ENCODE measurements at regions not wholly inside any gene's neighbourhood (a gene's known extent, or its start where the extent isn't known, plus 50 kb on each side); places are given as distances from the start of the nearest gene placed in this dataset.
"Not testable (repeated sequence)": the region's sequence is repeated elsewhere in the genome, so short reads cannot be mapped to it uniquely, and the experiment has no call there.

DNA sequence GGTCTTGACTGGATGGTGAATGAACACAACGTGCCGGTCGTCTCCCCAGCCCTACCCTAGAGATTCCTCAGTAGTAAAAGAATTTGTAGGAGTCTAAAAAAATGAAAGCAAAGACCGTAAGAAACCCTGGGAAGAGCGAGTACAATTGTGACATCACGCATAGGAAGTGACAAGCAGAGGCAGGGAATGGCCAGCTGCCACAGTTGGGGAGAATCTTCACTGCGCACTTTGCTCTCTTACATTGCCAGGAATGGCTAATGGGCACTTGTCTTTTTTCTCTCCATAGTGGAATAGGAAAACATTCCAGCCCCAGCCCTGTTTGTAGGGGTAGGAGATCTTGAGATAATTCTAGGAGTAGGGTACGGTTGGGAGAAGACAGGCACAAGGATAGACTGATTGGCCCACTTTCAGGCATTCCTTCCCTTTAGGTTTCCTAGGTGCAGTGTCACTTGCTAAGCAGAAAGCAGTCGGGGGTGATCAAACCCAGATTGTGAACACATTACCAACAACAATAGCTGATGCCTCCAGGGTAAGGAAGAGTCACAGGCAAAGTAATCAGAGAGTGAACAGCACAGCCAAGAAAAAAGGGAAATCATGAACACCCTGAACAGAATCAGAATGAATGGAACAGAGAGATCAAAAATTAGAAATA is 302.7 kb downstream of the MAN2A1 start:
- no peak for DNase-seq

DNA sequence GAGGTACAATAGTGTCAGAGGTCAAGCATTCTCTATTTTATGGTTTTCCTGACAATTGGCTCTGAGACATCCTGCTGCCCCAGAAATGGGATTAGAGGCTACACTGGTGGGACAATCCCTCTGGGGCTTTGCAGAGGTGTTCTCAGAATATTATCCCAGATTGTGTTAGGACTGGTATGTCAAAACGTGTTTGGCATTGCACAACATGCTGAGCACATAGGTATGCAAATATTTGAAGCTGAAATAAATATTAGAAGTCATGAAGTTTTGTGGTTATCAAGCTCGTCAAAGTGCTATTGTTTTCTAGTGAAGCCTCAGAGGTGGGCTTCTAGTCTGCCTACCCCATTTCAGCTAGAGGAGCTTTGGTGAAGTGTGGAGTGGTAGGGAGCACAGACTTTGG is 304.4 kb downstream of the MAN2A1 start:
- DNase-seq = no peak

DNA sequence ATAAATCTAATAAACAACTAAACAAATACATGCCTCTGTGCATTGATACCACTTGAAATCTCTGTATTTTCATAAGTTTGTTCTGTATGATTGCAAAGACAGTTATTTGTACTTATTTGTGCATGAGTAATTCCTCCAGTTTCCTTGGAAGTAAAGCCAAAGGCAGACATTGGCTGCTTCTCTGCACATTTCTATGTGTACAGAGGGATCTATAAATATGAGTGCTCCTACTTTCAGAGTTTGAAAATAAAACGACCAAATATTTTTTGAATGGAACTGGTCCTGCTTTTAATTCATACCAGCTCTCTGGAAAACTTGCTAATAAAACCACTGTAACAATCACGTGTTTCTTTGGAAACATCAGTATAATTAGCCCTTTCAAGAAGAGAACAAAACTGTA is 306.5 kb downstream of the MAN2A1 start:
- peak; percentile 28 for DNase-seq

DNA sequence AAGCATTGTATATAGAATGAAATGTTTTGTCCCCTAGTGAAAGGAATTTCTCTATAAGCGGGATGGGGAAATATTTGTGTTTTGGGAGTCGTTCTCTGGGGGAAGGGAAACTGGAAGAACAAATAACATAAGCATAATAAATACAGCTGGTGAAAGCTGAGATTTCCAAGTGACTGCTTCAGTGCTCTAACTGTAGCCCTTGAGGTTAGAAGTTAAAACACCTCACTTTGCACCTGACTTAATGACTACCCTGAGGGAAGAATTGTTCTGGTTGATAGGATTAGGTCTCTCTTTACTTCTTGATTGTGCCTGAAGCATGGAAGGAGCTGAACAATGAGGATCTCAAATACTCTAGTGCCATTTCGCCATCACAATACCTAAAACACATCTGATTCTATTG is 307.4 kb downstream of the MAN2A1 start:
- DNase-seq = no peak

DNA sequence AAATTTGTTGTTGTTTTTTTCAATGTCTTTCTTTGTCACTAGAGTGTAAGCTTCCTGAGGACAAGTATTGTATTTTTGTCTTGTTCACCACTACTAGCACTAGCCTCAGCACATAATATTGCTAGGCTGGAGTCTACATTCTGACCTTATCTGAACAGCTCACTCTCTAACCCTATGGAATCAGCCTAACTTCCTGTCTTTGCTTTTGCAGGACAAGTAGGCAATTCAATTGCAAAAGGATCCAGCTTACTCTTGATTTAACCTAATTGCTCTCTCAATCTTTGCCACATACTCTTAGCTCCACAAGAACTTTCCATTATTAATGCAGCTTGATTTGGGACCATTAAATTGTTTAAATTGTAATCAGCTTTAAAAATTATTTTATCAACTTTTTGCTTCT is 308.5 kb downstream of the MAN2A1 start:
- no peak for DNase-seq

DNA sequence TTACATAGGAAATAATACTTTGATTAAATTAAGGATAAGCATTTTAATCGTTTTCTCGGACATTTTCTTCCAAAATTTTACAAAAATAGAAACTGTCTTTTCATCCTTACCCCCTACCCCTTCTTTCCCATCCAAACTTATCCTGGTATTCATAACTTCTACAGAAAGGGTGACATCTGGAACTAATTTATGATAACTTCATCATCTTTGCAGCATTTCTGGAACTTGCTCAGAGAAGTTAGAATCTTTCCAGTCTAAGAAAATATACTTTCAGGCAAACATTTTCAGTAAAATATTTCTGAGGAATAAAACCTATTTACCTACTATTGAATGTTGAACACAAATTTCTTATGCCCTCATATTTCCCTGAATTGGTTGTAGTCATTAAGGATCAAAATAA is 309.0 kb downstream of the MAN2A1 start:
- no peak for DNase-seq

DNA sequence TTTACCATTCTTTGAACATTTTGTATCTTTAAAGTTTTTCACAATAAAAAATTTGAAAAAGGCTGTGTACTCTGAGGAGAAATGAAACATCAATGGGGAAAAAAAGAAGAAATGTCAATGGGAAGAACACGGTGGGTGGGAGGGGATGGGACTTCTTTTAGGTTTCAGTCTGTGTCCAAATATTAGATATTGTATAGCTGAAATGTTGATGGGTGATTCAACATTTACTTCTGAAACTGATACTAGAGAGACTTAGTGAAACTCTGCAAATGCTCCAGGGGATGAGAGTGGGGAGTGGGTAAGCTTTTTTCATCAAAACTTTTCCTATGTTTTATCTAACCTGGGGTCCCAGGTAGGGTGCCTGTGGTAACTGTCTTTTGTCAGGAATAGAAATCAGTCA is 311.9 kb downstream of the MAN2A1 start:
- DNase-seq = no peak

DNA sequence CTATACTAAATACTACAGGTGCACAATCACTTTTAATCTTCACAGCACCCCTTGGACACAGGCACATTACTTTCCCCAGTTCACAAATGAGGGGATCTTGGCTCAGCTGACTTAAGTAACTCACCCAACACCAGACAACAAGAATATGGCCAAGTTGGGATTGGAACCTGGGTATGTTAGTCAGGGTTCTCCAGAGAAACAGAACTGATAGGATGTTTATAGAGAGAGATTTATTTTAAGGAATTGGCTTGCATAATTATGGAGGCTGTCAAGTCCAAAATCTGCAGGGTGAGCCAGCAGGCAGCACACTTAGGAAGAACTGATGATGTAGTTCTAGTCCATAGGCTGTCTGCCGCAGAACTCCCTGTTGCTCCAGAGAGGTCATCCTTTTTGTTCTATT is 312.9 kb downstream of the MAN2A1 start:
- DNase-seq = no peak

DNA sequence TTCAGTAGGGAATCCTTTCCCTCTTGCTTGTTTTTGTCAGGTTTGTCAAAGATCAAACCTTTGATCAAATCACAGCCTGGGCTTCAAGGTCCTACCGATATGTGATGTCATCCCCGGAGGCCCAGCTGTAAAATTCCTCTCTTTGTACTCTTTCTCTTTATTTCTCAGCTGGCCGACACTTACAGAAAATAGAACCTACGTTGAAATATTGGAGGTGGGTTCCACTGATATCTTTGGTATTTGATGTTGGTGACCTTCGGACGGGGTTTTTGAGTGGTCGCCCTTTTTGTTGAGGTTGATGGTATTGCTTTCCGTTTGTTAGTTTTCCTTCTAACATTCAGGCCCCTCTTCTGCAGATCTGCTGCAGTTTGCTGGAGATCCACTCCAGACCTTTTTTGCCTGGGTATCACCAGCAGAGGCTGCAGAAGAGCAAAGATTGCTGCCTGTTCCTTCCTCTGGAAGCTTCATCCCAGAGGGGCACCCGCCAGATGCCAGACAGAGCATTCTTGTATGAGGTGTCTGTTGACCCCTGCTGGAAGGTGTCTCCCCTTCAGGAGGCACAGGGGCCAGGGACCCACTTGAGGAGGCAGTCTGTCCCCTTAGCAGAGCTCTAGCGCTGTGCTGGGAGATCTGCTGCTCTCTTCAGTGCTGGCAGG is 316.3 kb downstream of the MAN2A1 start:
- not testable (repeated sequence) for DNase-seq

DNA sequence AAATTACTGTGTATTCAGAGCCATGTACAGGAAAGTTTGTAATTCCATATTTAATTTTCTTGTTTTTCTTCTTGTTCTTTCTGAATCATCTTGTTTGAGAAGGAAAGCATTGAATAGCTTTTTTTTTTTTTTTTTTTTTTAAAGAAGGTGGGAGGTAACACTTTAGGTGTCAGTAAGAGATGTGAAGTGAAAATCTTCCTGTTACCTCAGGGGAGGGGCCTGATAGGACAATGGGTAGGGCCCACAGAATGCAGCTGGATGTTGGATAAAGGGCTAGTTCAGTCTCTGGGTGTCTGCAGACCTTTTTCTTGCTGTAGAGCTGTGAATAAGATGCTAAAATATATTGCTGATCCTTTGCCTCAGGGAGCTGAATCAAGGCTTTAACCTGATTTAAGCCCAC is 317.4 kb downstream of the MAN2A1 start:
- no peak for DNase-seq

DNA sequence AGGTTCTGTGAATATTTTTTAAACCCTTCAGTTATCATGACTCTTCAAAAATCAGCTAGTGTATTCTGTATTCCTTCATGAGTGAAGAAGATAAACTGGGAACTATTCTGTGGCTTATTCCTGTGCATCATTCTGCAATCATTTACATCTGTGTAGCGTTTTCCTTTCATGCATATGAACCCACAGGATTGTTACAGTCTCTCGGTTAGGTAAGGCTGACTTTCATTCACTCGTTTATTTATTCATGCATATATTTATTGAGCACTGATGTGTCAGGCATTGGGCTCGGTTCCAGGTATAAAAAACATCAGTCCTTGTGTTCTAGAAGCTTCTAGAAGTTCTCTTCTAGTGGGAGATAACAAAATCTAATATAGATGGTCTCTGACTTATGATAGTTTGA is 318.4 kb downstream of the MAN2A1 start:
- DNase-seq = no peak

DNA sequence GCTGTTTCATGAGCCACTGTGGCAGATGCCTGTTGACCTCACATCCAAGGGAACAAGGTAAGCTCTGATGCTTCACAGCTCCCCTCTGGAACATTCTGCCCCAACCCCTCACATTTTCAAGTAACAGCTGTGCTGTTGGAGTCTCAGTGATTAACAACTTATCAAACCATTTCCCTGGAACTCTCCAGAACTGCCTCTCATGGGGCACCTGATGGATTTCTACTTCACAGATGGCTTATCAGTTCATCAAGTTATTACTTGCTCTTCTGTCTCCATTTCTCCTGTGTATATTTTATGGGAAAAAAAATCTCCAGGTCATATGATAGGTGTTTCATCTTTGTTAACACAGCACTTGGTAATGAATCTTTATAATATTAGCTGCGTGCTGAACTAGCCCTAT is 322.4 kb downstream of the MAN2A1 start:
- DNase-seq = no peak

DNA sequence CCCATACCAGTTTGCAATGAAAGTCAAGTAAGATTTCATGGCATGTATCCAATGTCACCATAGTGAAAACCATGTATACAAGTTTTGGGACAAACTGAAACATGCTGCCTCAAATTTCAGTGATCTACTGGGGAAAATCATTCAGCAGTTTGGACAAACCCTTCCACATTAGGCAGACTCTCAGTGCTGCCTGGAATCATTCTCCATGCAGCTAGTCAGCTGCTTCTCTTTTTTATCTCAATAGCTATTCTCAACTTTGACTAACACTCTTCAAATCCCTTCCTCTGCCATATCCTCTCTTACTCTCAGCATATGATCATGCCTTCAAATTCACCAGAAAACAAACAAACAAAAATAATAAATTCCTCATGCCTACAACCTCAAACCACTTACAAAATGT is 323.3 kb downstream of the MAN2A1 start:
- DNase-seq = no peak

DNA sequence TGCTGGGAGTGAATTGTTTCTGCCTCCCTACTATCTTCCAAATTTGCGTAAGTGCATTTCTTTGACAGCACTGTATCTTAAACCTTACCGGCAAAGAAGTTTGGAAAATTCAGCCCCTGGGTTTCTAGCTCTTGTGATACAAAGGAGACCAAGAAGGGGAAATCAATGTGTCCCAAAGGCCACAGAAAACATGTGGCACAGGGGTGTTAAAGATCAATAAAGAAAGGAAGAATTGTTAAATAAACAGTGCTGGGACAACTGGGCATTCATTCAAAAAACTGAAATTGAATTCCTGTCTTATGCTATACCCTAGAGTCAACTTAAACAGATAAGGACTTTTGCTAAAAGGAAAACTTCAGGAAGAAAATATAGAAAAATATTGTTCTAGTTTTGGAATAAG is 328.1 kb downstream of the MAN2A1 start:
- no peak for DNase-seq

DNA sequence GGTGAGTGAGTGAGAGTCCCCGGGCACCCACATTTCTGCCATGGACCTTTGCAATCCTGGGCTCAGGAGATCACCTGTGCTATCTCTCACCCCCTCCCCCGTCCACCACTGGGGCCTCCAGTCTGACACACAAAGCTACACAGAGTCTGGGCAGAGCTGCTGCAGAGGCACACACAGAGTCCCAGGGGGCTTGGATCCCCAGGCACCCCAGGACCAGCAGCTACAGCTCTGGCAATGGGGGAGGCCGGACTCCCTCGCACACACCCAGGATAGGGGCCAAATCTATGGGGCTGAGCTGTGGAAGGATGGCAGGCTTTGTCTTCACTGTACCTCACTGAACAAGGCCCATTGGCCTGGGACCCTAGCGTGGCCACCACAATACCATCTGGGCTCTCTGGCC is 328.8 kb downstream of the MAN2A1 start:
- DNase-seq = no peak

DNA sequence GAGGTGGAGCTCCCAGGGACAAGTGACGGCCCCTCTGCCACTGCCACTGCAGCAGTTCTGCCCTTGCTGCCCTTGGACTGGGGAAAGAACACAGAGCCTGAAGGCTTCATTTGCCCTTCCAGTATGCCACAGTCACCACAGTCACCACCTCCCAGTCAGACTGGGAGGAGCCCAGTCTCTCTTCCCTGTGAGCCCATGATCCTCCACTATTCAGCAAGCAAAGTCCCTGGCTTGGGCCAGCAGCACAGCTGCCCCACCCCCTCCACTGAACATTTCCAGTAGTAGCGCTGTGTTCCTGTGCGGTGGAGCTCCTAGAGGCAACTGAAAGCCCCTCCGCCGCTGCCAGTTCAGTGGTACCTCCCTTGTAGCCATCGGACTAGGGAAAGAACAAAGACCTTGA is 329.4 kb downstream of the MAN2A1 start:
- no peak for DNase-seq

DNA sequence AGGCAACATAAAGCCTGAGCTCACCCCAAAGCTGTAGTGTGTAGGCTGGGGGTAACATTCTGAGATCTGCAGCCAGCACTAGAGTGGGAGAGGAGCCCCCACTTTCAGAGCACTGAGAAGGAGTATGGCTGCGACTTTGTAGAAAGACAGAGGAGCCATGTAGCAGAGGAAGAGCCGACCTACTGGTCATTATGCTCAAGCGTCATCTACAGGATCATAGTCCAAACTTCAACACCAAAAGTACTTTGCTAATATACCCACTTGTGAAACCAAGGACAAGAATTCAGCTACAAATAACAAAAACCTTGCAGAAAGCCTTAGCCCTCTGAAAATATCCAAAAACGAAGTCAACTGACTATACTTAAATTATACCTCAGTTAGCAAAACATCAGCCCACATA is 330.1 kb downstream of the MAN2A1 start:
- DNase-seq = no peak

DNA sequence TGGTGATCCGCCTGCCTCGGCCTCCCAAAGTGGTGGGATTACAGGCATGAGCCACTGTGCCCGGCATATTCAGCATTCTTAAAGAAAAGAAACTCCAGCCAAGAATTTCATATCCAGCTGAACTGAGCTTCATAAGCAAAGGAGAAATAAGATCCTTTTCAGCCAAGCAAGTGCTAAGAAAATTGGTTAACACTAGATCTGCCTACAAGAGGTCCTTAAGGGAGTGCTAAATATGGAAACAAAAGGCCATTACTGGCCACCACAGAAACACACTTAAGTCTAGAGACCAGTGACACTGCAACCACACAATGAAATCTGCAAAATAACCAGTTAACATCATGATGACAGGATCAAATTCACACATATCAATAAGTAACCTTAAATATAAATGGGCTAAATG is 331.5 kb downstream of the MAN2A1 start:
- DNase-seq = no peak

DNA sequence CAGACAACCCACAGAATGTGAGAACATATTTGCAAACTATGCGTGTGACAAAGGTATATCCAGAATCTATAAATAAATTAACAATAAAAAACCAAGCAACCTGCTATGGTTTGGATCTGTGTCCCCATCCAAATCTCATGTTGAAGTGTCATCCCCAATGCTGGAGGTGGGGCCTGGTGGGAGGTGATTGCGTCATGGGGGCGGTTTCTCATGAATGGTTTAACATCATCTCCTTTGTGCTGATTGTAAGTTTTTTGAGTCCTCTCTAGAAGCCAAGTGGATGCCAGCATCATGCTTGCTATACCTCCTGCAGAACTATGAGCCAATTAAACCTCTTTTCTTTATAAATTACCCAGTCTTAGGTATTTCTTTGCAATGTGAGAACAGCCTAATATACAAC is 335.4 kb downstream of the MAN2A1 start:
- no peak for DNase-seq

DNA sequence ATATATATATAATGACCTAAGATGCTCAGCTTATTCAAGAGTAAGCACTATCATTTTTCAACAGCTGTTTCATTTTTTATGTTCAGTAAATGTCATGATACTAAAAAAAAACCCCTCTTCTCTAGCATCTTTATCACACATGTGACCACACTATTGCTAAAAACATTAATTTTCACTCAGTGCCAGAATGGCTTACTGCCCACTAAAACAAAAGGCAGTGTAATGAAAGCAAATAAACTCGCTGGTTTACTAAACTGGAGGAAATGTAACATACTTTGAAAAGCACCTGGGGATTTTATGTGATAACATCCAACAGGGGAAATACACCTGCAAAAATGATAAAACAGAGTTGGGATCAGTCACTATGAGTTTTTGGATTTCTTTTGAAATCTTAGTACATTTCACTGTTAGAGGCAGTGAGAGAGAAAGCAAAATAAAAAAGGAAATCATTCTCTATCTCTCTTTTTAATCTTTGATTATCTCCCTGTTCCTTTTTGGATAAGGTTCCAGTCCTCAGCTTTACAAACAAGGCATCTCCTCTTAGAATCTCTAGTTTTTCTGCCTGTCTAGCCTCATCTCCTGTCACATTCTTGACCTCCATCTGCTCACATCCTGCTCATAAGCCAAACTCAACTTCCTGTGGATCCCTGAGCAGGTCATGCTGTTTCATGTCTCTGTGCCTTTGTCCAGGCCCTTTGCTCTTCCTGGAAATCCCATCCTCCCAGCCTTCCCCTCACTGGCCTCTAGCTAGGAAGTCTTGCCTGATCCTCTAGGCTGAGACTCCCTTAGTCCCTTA is 338.0 kb downstream of the MAN2A1 start:
- DNase-seq = no peak

DNA sequence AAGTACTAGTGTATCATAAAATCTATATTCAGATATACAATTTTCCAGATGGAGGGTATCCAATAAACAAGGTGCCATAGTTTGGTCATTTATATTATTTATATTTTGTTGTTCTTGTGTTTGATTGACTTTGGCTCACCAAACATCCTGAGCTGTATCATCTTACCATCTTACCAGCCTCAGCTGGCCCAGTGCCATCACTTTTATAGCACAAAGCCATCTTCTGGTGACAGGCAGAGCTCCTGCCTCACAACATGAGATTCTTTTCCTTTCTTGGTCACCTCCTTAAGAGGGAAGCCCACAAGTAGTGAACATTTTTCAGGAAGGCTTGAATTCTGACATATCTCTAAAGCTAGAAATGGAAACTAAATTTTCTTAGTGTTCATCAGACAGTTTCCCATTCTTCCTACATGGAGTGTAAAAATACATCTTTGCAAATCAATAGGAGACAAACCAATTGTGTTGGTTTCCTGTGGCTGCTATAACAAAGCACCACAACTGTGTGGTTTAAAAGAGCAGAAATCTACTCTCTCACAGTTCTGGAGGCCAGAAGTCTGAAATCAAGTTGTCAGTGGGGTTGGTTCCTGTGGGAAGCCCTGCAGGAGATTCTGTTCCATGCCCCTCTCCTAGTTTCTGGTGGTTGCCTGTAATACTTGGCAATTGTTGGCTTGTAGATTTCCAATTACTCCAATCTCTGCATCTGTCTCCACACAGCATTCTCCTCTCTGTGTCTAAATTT is 341.8 kb downstream of the MAN2A1 start:
- peak; percentile 26 for DNase-seq

DNA sequence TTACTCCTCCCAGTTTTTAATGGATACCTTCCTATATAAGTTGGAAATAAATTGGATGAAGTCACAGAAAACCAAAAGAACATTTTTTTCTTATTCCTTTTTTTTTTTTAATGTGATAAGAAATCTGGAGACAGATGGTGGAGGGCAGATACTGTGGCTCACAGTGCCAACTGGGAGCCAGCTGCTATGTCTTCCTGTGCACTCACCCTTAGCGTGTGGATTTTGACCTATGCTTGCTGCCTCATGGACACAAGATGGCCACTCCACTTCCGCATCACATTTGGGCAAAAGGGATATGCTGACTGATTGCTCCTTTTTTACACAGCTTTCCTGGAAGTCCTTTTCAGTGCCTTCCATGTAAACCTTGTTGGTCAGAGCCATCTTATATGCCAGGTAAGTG is 342.6 kb downstream of the MAN2A1 start:
- DNase-seq = no peak

DNA sequence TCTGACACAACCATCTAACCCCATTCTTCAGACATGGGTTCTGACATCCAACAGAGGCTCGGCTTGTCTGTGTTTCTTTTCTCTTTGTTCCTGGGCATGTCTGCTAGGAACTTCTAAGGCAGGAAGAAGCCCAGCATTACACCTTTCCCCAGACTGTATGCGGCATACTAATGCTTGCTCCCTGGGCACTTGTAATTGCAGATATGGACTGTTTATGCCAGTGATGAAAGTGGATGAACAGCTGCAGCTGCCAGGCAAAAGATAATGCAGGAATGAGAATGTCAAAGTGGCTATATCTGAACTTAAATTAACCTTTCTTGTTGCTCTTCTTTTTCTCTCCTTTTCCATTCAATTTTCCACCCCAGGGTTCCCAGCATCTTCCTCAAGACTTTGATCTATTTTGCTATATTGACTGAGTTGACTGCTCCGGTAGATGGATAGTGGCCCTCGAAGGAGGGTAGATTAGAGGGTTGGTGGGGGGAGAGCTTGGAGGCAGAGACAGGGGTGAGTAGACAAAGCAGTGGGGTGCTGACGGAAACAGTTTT is 344.4 kb downstream of the MAN2A1 start:
- no peak for DNase-seq

Data from femur (tissue), 1 donor.